SK-N-SH treated with all-trans-retinoic acid at 6 μM for 48 hours (cell line): ENCODE measurements at regions not wholly inside any gene's neighbourhood (a gene's known extent, or its start where the extent isn't known, plus 50 kb on each side); places are given as distances from the start of the nearest gene placed in this dataset.

Experiments used
- ATAC-seq: fragments of 200-7000 bp; cut with Tn5 transposase; 3 replicates; pipeline ENCODE4 v1.9.1; 2020; ENCODE audit warnings: mild to moderate bottlenecking, moderate library complexity
- ARNTL ChIP-seq: fragments of 450-650 bp; formaldehyde crosslinking; IDR thresholded peaks from 2 replicates; pipeline ENCODE4 v1.5.0; 2020; ENCODE audit warnings: low read depth, mild to moderate bottlenecking, moderate library complexity, borderline replicate concordance
- CSDC2 ChIP-seq: fragments of 250-450 bp; sonication (Bioruptor Pico); IDR thresholded peaks from 2 replicates; pipeline ENCODE4 v1.5.0; 2020; ENCODE audit warnings: mild to moderate bottlenecking, moderate library complexity
- ESRRG ChIP-seq: fragments of 250-450 bp; sonication (Bioruptor Pico); IDR thresholded peaks from 2 replicates; pipeline ENCODE4 v1.6.1; 2021; ENCODE audit warnings: mild to moderate bottlenecking
- GLIS3 ChIP-seq: fragments of 250-450 bp; sonication (Bioruptor Pico); IDR thresholded peaks from 2 replicates; pipeline ENCODE4 v1.5.0; 2020; ENCODE audit warnings: mild to moderate bottlenecking, moderate library complexity
- ISL1 ChIP-seq: fragments of 250-450 bp; sonication (Bioruptor Pico); IDR thresholded peaks from 2 replicates; pipeline ENCODE4 v2.1.2; 2022; ENCODE audit warnings: mild to moderate bottlenecking, moderate library complexity
- OSR1 ChIP-seq: fragments of 250-450 bp; sonication (Bioruptor Pico); IDR thresholded peaks from 2 replicates; pipeline ENCODE4 v1.8.0; 2022; ENCODE audit warnings: moderate library complexity, mild to moderate bottlenecking, inconsistent platforms
- PPARA ChIP-seq: fragments of 250-450 bp; sonication (Bioruptor Pico); IDR thresholded peaks from 2 replicates; pipeline ENCODE4 v1.5.0; 2020; ENCODE audit warnings: mild to moderate bottlenecking, borderline replicate concordance
- RARB ChIP-seq: fragments of 250-450 bp; sonication (Bioruptor Pico); IDR thresholded peaks from 2 replicates; pipeline ENCODE4 v1.8.0; 2021; ENCODE audit warnings: mild to moderate bottlenecking, moderate library complexity
- TCF4 ChIP-seq: fragments of 250-450 bp; sonication (Bioruptor Pico); IDR thresholded peaks from 2 replicates; pipeline ENCODE4 v1.8.0; 2021; ENCODE audit warnings: mild to moderate bottlenecking, moderate library complexity, borderline replicate concordance
- TOX ChIP-seq: fragments of 250-450 bp; sonication (Bioruptor Pico); IDR thresholded peaks from 2 replicates; pipeline ENCODE4 v1.8.0; 2021; ENCODE audit warnings: mild to moderate bottlenecking, moderate library complexity, borderline replicate concordance
- ZC3H10 ChIP-seq: fragments of 250-450 bp; sonication (Bioruptor Pico); IDR thresholded peaks from 2 replicates; pipeline ENCODE4 v1.5.1; 2021; ENCODE audit warnings: mild to moderate bottlenecking, moderate library complexity
- ZFP3 ChIP-seq: fragments of 250-450 bp; sonication (Bioruptor Pico); IDR thresholded peaks from 2 replicates; pipeline ENCODE4 v1.5.0; 2020; ENCODE audit warnings: mild to moderate bottlenecking, moderate library complexity
- ZFP30 ChIP-seq: fragments of 450-650 bp; formaldehyde crosslinking; IDR thresholded peaks from 2 replicates; pipeline ENCODE4 v1.5.0; 2022; ENCODE audit warnings: mild to moderate bottlenecking, moderate library complexity
- ZNF565 ChIP-seq: fragments of 450-650 bp; formaldehyde crosslinking; conservative IDR thresholded peaks from 2 replicates; pipeline ENCODE4 v1.5.0; 2020; ENCODE audit warnings: low read depth, mild to moderate bottlenecking, moderate library complexity
- ZNF70 ChIP-seq: fragments of 450-650 bp; formaldehyde crosslinking; IDR thresholded peaks from 2 replicates; pipeline ENCODE4 v1.5.0; 2020; ENCODE audit warnings: mild to moderate bottlenecking, moderate library complexity
- ZNF8 ChIP-seq: fragments of 450-650 bp; formaldehyde crosslinking; IDR thresholded peaks from 2 replicates; pipeline ENCODE4 v1.5.0; 2020; ENCODE audit warnings: mild to moderate bottlenecking, moderate library complexity
- TF ChIP-seq, protein P1 (sequence below): fragments of 250-450 bp; sonication (Bioruptor Pico); IDR thresholded peaks from 2 replicates; pipeline ENCODE4 v1.5.1; 2020; ENCODE audit warnings: low read depth, mild to moderate bottlenecking, moderate library complexity
- TF ChIP-seq, protein P2 (sequence below): fragments of 250-450 bp; sonication (Bioruptor Pico); IDR thresholded peaks from 2 replicates; pipeline ENCODE4 v1.8.0; 2020; ENCODE audit warnings: mild to moderate bottlenecking, moderate library complexity, borderline replicate concordance
- TF ChIP-seq, protein P3 (sequence below): fragments of 250-450 bp; sonication (Bioruptor Pico); IDR thresholded peaks from 2 replicates; pipeline ENCODE4 v1.5.1; 2021; ENCODE audit warnings: mild to moderate bottlenecking, moderate library complexity
- TF ChIP-seq, protein P4 (sequence below): fragments of 250-450 bp; sonication (Bioruptor Pico); IDR thresholded peaks from 2 replicates; pipeline ENCODE4 v1.8.0; 2021; ENCODE audit warnings: low read depth, mild to moderate bottlenecking, moderate library complexity, borderline replicate concordance
- TF ChIP-seq, protein P5 (sequence below): fragments of 250-450 bp; sonication (Bioruptor Pico); IDR thresholded peaks from 2 replicates; pipeline ENCODE4 v1.5.0; 2020; ENCODE audit warnings: mild to moderate bottlenecking, moderate library complexity

DNA sequence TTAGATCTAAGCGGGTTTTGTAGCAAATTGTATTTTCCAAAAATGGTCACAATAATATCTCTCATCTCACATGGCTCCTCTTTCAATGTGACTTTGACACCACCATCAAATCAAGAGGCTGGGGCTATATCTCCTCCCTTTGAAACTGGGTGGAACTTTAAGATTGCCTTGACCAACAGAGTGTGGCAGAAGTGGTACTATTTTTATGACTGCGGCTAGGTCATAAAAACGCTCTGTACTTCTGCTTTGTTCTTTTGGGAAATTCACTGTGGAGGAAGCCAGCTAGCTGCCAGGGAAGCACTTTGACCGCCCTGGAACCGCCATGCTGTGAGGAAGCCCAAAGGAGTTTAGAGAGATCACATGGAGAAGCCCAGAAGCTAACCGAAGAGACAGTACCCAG lies 50.7 kb upstream of the ACOT11 start:
- no peak for ATAC-seq
- TF ChIP-seq PPARA (CRISPR knock-in tag) = no peak
- TF ChIP-seq, protein P1, sequence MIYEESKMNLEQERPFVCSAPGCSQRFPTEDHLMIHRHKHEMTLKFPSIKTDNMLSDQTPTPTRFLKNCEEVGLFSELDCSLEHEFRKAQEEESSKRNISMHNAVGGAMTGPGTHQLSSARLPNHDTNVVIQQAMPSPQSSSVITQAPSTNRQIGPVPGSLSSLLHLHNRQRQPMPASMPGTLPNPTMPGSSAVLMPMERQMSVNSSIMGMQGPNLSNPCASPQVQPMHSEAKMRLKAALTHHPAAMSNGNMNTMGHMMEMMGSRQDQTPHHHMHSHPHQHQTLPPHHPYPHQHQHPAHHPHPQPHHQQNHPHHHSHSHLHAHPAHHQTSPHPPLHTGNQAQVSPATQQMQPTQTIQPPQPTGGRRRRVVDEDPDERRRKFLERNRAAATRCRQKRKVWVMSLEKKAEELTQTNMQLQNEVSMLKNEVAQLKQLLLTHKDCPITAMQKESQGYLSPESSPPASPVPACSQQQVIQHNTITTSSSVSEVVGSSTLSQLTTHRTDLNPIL (CRISPR knock-in tag) = no peak
- TF ChIP-seq ZNF8 = no peak
- TF ChIP-seq ISL1 (CRISPR knock-in tag) = no peak
- no peak for TF ChIP-seq ZNF70
- TF ChIP-seq TCF4 = no peak
- TF ChIP-seq ZNF565 = no peak
- TF ChIP-seq ZC3H10 = no peak
- TF ChIP-seq, protein P2, sequence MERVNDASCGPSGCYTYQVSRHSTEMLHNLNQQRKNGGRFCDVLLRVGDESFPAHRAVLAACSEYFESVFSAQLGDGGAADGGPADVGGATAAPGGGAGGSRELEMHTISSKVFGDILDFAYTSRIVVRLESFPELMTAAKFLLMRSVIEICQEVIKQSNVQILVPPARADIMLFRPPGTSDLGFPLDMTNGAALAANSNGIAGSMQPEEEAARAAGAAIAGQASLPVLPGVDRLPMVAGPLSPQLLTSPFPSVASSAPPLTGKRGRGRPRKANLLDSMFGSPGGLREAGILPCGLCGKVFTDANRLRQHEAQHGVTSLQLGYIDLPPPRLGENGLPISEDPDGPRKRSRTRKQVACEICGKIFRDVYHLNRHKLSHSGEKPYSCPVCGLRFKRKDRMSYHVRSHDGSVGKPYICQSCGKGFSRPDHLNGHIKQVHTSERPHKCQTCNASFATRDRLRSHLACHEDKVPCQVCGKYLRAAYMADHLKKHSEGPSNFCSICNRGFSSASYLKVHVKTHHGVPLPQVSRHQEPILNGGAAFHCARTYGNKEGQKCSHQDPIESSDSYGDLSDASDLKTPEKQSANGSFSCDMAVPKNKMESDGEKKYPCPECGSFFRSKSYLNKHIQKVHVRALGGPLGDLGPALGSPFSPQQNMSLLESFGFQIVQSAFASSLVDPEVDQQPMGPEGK = no peak
- no peak for TF ChIP-seq ARNTL (CRISPR knock-in tag)
- no peak for TF ChIP-seq TOX (CRISPR knock-in tag)
- TF ChIP-seq, protein P3, sequence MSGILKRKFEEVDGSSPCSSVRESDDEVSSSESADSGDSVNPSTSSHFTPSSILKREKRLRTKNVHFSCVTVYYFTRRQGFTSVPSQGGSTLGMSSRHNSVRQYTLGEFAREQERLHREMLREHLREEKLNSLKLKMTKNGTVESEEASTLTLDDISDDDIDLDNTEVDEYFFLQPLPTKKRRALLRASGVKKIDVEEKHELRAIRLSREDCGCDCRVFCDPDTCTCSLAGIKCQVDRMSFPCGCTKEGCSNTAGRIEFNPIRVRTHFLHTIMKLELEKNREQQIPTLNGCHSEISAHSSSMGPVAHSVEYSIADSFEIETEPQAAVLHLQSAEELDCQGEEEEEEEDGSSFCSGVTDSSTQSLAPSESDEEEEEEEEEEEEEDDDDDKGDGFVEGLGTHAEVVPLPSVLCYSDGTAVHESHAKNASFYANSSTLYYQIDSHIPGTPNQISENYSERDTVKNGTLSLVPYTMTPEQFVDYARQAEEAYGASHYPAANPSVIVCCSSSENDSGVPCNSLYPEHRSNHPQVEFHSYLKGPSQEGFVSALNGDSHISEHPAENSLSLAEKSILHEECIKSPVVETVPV (CRISPR knock-in tag) = no peak
- TF ChIP-seq, protein P4, sequence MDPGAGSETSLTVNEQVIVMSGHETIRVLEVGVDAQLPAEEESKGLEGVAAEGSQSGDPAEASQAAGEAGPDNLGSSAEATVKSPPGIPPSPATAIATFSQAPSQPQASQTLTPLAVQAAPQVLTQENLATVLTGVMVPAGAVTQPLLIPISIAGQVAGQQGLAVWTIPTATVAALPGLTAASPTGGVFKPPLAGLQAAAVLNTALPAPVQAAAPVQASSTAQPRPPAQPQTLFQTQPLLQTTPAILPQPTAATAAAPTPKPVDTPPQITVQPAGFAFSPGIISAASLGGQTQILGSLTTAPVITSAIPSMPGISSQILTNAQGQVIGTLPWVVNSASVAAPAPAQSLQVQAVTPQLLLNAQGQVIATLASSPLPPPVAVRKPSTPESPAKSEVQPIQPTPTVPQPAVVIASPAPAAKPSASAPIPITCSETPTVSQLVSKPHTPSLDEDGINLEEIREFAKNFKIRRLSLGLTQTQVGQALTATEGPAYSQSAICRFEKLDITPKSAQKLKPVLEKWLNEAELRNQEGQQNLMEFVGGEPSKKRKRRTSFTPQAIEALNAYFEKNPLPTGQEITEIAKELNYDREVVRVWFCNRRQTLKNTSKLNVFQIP = no peak
- TF ChIP-seq ZFP30 (CRISPR knock-in tag) = no peak
- TF ChIP-seq ESRRG (CRISPR knock-in tag) = no peak
- TF ChIP-seq, protein P5, sequence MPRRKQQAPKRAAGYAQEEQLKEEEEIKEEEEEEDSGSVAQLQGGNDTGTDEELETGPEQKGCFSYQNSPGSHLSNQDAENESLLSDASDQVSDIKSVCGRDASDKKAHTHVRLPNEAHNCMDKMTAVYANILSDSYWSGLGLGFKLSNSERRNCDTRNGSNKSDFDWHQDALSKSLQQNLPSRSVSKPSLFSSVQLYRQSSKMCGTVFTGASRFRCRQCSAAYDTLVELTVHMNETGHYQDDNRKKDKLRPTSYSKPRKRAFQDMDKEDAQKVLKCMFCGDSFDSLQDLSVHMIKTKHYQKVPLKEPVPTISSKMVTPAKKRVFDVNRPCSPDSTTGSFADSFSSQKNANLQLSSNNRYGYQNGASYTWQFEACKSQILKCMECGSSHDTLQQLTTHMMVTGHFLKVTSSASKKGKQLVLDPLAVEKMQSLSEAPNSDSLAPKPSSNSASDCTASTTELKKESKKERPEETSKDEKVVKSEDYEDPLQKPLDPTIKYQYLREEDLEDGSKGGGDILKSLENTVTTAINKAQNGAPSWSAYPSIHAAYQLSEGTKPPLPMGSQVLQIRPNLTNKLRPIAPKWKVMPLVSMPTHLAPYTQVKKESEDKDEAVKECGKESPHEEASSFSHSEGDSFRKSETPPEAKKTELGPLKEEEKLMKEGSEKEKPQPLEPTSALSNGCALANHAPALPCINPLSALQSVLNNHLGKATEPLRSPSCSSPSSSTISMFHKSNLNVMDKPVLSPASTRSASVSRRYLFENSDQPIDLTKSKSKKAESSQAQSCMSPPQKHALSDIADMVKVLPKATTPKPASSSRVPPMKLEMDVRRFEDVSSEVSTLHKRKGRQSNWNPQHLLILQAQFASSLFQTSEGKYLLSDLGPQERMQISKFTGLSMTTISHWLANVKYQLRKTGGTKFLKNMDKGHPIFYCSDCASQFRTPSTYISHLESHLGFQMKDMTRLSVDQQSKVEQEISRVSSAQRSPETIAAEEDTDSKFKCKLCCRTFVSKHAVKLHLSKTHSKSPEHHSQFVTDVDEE (CRISPR knock-in tag) = no peak

DNA sequence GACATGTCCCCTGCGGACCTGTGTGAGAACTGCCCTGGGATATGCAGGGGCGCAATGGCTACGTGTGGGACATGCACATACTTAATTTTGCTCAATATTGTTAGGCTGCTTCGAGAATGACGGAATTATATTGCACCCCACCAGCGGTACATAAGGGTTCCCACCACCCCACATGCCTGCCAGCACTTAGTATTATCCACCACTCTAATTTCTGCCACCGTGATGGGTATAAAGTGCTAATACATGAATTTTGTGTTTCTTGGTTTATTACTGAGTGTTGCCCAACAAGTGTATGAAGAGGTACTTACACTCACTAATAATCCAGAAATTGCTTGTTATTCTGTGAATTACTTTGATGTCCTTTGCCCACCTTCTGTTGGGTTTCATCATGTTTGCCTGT lies 52.1 kb upstream of the ACOT11 start:
- no peak for TF ChIP-seq ZNF70
- no peak for TF ChIP-seq ESRRG (CRISPR knock-in tag)
- TF ChIP-seq CSDC2 = no peak
- no peak for TF ChIP-seq TOX (CRISPR knock-in tag)
- no peak for TF ChIP-seq ISL1 (CRISPR knock-in tag)
- no peak for TF ChIP-seq ZFP3 (CRISPR knock-in tag)
- TF ChIP-seq ZNF8 = no peak
- TF ChIP-seq, protein P2 = no peak
- TF ChIP-seq PPARA (CRISPR knock-in tag) = no peak
- TF ChIP-seq TCF4 = no peak
- no peak for TF ChIP-seq ZFP30 (CRISPR knock-in tag)
- TF ChIP-seq, protein P1 (CRISPR knock-in tag) = no peak
- TF ChIP-seq, protein P3 (CRISPR knock-in tag) = no peak
- no peak for TF ChIP-seq GLIS3
- no peak for TF ChIP-seq OSR1 (CRISPR knock-in tag)
- no peak for TF ChIP-seq RARB (CRISPR knock-in tag)
- TF ChIP-seq ZNF565 = no peak
- TF ChIP-seq, protein P5 (CRISPR knock-in tag) = no peak
- ATAC-seq = no peak
